SU-DHL-6 (cell line): ENCODE measurements at regions not wholly inside any gene's neighbourhood (a gene's known extent, or its start where the extent isn't known, plus 50 kb on each side); places are given as distances from the start of the nearest gene placed in this dataset.

ENCODE experiments used
- EZH2phosphoT487 ChIP-seq: fragments of 200-600 bp; sonication (generic), shearing (Covaris generic); conservative IDR thresholded peaks from 2 replicates; pipeline ENCODE4 v1.6.1; 2018; ENCODE audit warnings: mild to moderate bottlenecking, antibody characterized with exemption, low read length, moderate library complexity, mixed read lengths
- TF ChIP-seq, protein P1 (sequence below): fragments of 200-600 bp; sonication (generic); IDR thresholded peaks from one replicate; pipeline ENCODE4 v1.5.1; 2017; ENCODE audit warnings: antibody characterized with exemption, mild to moderate bottlenecking, low read length, moderate library complexity; ENCODE audit not compliant: insufficient read depth, poor library complexity, severe bottlenecking

DNA sequence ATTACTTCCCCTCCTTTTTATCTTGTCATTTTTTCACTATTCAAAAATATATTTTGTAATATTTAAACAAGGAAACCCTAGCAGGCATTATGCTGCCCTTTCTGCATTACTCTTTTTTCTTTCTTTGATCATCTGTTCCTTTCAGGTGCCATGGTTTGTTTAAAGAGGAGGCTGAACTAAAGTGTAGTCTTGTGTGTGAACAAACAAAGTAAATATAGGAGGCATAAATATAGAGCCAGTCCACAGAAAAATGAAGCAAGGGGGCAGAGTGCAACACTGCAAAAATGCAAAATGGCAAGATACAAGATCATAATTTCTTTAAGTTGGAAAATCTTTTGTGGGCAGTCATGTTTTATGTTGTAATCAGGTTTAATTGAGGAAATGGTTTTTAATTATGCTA, 947.3 kb upstream of the COX7C start:
- TF ChIP-seq EZH2phosphoT487, result no peak
- TF ChIP-seq, protein P1, sequence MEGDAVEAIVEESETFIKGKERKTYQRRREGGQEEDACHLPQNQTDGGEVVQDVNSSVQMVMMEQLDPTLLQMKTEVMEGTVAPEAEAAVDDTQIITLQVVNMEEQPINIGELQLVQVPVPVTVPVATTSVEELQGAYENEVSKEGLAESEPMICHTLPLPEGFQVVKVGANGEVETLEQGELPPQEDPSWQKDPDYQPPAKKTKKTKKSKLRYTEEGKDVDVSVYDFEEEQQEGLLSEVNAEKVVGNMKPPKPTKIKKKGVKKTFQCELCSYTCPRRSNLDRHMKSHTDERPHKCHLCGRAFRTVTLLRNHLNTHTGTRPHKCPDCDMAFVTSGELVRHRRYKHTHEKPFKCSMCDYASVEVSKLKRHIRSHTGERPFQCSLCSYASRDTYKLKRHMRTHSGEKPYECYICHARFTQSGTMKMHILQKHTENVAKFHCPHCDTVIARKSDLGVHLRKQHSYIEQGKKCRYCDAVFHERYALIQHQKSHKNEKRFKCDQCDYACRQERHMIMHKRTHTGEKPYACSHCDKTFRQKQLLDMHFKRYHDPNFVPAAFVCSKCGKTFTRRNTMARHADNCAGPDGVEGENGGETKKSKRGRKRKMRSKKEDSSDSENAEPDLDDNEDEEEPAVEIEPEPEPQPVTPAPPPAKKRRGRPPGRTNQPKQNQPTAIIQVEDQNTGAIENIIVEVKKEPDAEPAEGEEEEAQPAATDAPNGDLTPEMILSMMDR, result no peak
